ENCODE measurements at regions not wholly inside any gene's neighbourhood (a gene's known extent, or its start where the extent isn't known, plus 50 kb on each side); places are given as distances from the start of the nearest gene placed in this dataset.

DNA sequence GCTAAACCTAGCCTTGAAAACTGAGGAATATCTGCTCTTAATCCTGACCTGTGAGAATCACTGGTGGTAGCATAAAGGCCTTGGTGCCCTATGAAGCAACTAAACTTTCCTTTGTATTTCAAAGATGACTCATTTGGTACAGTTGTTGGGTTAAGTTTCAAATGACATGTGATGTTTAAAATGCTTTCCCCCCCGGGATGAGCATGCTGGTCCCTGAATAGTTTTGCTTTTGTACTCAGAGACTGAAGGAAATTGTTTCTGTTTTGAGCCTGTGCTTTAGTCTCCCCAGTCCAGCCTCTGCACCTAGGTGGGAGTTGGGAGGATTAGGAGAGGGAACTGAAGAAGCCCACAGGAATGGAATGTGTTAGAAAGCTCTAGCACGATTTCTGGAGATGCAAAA is 258.9 kb upstream of the NPY start:
- no peak for TF ChIP-seq POLR2A (IDR thresholded peaks at IDR 0.05)
- TF ChIP-seq, protein P1, sequence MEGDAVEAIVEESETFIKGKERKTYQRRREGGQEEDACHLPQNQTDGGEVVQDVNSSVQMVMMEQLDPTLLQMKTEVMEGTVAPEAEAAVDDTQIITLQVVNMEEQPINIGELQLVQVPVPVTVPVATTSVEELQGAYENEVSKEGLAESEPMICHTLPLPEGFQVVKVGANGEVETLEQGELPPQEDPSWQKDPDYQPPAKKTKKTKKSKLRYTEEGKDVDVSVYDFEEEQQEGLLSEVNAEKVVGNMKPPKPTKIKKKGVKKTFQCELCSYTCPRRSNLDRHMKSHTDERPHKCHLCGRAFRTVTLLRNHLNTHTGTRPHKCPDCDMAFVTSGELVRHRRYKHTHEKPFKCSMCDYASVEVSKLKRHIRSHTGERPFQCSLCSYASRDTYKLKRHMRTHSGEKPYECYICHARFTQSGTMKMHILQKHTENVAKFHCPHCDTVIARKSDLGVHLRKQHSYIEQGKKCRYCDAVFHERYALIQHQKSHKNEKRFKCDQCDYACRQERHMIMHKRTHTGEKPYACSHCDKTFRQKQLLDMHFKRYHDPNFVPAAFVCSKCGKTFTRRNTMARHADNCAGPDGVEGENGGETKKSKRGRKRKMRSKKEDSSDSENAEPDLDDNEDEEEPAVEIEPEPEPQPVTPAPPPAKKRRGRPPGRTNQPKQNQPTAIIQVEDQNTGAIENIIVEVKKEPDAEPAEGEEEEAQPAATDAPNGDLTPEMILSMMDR (IDR thresholded peaks at IDR 0.05) = no peak
